ENCODE measurements at regions not wholly inside any gene's neighbourhood (a gene's known extent, or its start where the extent isn't known, plus 50 kb on each side); places are given as distances from the start of the nearest gene placed in this dataset.

- TF ChIP-seq, protein P1, sequence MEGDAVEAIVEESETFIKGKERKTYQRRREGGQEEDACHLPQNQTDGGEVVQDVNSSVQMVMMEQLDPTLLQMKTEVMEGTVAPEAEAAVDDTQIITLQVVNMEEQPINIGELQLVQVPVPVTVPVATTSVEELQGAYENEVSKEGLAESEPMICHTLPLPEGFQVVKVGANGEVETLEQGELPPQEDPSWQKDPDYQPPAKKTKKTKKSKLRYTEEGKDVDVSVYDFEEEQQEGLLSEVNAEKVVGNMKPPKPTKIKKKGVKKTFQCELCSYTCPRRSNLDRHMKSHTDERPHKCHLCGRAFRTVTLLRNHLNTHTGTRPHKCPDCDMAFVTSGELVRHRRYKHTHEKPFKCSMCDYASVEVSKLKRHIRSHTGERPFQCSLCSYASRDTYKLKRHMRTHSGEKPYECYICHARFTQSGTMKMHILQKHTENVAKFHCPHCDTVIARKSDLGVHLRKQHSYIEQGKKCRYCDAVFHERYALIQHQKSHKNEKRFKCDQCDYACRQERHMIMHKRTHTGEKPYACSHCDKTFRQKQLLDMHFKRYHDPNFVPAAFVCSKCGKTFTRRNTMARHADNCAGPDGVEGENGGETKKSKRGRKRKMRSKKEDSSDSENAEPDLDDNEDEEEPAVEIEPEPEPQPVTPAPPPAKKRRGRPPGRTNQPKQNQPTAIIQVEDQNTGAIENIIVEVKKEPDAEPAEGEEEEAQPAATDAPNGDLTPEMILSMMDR (IDR thresholded peaks at IDR 0.05): no peak
- no peak for TF ChIP-seq POLR2A (IDR thresholded peaks at IDR 0.05)
Measured at GRCh38 chr11:134893810-134894685, 482.0 kb upstream of the B3GAT1 start.
